NT2/D1 (cell line): ENCODE measurements at regions not wholly inside any gene's neighbourhood (a gene's known extent, or its start where the extent isn't known, plus 50 kb on each side); places are given as distances from the start of the nearest gene placed in this dataset.

ENCODE experiments used
- YY1 ChIP-seq: IDR thresholded peaks from 2 replicates; pipeline ENCODE4 v1.6.1; 2011; ENCODE audit not compliant: insufficient read length, insufficient read depth
- ZNF274 ChIP-seq: IDR thresholded peaks from 2 replicates; pipeline ENCODE4 v1.6.1; 2011; ENCODE audit warnings: mild to moderate bottlenecking, low read depth, low read length

- TF ChIP-seq ZNF274 (no peak), YY1 (no peak)
These were observed 50.0 kb upstream of the CARD18 start for GRCh38 chr11:105189581-105189980.
